ENCODE measurements at regions not wholly inside any gene's neighbourhood (a gene's known extent, or its start where the extent isn't known, plus 50 kb on each side); places are given as distances from the start of the nearest gene placed in this dataset.

- TF ChIP-seq ZNF622 (IDR thresholded peaks at IDR 0.05), result no peak
- no peak for TF ChIP-seq SKIL (IDR thresholded peaks at IDR 0.05; ENCODE audit: low read depth, poor library complexity, severe bottlenecking)
These were observed 92.9 kb upstream of the ALKAL2 start (continued) for GRCh38 chr2:380772-381171.

- in situ Hi-C loops (cut with MboI), result no loop called here
- H4K20me1 ChIP-seq (ENCODE audit: control insufficient read depth, insufficient read depth), result no peaks in the 10 kb centered on the region
- no peaks in the 10 kb centered on the region for H3K9me3 ChIP-seq (replicated peaks; ENCODE audit: control insufficient read depth, insufficient read depth, low read length)
- no peak for DNase-seq (ENCODE audit: low read depth, low spot score)
- ChIA-PET SMC1A (ENCODE audit: uncharacterized antibody, unreplicated experiment) (no interaction called here), POLR2A (no interaction called here), CTCF (no interaction called here), RAD21 (ENCODE audit: unreplicated experiment) (no interaction called here)
- intact Hi-C loops (cut with micrococcal nuclease; ENCODE audit: unreplicated experiment), result no loop called here
- H3K36me3 ChIP-seq (ENCODE audit: control insufficient read depth in 2 of 2, insufficient read depth in 2 of 2, low read length in 1 of 2), result no peaks in the 10 kb centered on the region
- no peaks in the 10 kb centered on the region for H3K27me3 ChIP-seq (replicated peaks in 1 of 2; ENCODE audit: control insufficient read depth in 2 of 2, insufficient read depth in 2 of 2, low read length in 1 of 2)
- no peak overlapping the region for H3K27ac ChIP-seq (ENCODE audit: control insufficient read depth, insufficient read depth)
- no peak overlapping the region for H3K4me3 ChIP-seq
- H3K9ac ChIP-seq (ENCODE audit: control insufficient read depth, insufficient read depth, low read length), result no peak overlapping the region
- BruUV-seq (replicated peaks), result no TSS peak
- no peak for ATAC-seq
- no peak for FAIRE-seq
- H3K79me2 ChIP-seq (ENCODE audit: control insufficient read depth, insufficient read depth, low read length), result no peaks in the 10 kb centered on the region
- no peak overlapping the region for H2AFZ ChIP-seq (ENCODE audit: control insufficient read depth, low read depth, low read length)
- H3K4me2 ChIP-seq (ENCODE audit: control insufficient read depth, insufficient read depth), result no peak overlapping the region
- H3K4me1 ChIP-seq (ENCODE audit: control insufficient read depth, insufficient read depth, low read length), result no peaks in the 10 kb centered on the region
- TF ChIP-seq RBBP5 (conservative IDR thresholded peaks at IDR 0.05), result no peak
- TF ChIP-seq MYC (IDR thresholded peaks at IDR 0.05; ENCODE audit: insufficient read depth, insufficient read length, insufficient replicate concordance, low read length, severe bottlenecking), result no peak
- no peak for TF ChIP-seq CREB1 (IDR thresholded peaks at IDR 0.05; ENCODE audit: low read depth)
- no peak for TF ChIP-seq KAT2A (conservative IDR thresholded peaks at IDR 0.05; ENCODE audit: control insufficient read depth, low read depth, low read length)
- TF ChIP-seq, protein P1, sequence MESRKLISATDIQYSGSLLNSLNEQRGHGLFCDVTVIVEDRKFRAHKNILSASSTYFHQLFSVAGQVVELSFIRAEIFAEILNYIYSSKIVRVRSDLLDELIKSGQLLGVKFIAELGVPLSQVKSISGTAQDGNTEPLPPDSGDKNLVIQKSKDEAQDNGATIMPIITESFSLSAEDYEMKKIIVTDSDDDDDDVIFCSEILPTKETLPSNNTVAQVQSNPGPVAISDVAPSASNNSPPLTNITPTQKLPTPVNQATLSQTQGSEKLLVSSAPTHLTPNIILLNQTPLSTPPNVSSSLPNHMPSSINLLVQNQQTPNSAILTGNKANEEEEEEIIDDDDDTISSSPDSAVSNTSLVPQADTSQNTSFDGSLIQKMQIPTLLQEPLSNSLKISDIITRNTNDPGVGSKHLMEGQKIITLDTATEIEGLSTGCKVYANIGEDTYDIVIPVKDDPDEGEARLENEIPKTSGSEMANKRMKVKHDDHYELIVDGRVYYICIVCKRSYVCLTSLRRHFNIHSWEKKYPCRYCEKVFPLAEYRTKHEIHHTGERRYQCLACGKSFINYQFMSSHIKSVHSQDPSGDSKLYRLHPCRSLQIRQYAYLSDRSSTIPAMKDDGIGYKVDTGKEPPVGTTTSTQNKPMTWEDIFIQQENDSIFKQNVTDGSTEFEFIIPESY (IDR thresholded peaks at IDR 0.05), result no peak
- TF ChIP-seq SMAD5 (IDR thresholded peaks at IDR 0.05; ENCODE audit: low read depth), result no peak
- TF ChIP-seq CBX3 (IDR thresholded peaks at IDR 0.05; ENCODE audit: borderline replicate concordance, low read depth), result no peak
- no peak for TF ChIP-seq DPF2 (IDR thresholded peaks at IDR 0.05)
- TF ChIP-seq TAF1 (IDR thresholded peaks at IDR 0.05; ENCODE audit: borderline replicate concordance, low read depth, low read length), result no peak
- WGBS (ENCODE audit: insufficient coverage, insufficient replicate concordance, low lambda C conversion rate, missing lambda C conversion rate), result 75% methylated on average over 2 of the region's 2 CpGs
These were observed 92.3 kb upstream of the ALKAL2 start for GRCh38 chr2:380221-380620.

Data from GM12878 (cell line).